ENCODE measurements at regions not wholly inside any gene's neighbourhood (a gene's known extent, or its start where the extent isn't known, plus 50 kb on each side); places are given as distances from the start of the nearest gene placed in this dataset.

DNA sequence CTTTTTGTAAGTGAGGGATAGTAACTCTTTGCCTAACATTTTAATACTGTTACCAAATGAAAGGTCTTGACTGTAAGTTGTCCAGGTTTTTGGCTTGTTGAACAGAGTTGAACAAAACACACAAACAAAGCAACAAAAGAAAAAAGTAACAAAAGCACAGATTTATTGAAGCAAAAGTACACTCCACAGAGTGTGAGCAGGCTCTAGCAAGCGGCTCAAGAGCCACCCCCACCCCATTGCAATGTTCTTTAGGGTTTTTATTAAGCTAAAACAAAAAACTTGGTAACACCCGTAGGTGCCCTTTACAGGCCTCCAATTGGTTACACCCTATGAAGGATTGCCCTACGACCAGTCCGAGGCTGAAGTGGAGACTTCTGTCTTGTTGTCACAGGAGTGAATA is 197.4 kb upstream of the MAP3K1 start:
- DNase-seq, result no peak

GRCh38 chr5:56616454-56617160 is 198.7 kb upstream of the MAP3K1 start:
- no peak for DNase-seq

DNA sequence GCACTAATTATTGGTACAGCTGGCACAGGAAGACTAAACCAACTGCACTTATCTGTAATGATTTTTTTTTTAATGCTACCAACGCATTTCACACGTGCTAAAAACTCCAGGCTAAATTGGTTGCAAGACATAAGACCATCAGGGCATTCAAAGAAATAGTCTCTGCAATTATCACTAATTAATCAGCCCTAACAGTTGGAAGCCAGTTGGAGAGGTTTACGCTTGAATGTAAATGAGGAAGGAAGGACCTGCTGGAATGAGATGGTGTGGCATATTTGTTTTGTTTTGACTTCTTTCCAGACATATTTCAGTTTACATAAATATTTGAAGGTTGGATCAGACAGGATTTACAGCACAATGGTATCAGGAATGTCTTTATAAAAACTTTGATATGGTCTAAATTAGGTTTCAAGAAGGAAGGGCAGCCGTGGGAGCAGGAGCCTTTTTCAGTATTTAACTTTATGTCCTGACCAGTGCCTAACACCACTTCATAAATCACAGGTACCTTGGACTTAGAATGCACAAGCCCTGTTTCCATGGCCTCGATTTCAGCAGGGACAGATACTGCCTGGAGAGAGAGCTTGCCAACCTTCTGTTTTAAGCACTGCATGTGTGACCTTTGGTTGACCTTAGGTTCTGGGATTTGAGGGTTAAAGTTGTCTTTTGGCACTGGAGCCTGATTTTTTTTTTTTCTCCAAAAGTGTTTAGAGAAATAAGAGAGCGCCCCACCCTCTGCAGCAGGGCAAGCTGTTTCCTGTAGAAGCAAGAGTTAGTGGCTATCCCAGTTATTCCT is 199.8 kb upstream of the MAP3K1 start:
- DNase-seq, result peak; percentile 32

DNA sequence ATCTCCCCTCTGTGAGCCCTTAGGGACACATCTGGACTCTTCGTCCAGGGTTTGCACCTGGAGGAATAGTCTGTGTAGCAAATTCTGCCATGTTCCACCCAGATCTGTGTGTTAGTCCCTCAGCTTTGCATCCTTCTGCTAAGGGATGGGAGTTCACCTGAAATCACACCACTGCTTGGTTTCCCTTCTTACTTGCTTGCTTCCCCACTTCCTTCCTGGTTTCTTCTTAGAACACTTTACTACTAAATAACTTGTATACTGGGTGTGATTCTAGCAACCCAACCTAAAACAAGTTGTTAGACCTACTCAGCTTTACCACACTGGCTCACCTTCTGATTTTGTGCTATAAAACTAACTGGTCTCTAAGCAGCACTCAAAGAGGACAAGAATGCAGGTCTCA is 202.6 kb upstream of the MAP3K1 start:
- no peak for DNase-seq

GRCh38 chr5:56612353-56612752 is 203.0 kb upstream of the MAP3K1 start:
- DNase-seq, result no peak

DNA sequence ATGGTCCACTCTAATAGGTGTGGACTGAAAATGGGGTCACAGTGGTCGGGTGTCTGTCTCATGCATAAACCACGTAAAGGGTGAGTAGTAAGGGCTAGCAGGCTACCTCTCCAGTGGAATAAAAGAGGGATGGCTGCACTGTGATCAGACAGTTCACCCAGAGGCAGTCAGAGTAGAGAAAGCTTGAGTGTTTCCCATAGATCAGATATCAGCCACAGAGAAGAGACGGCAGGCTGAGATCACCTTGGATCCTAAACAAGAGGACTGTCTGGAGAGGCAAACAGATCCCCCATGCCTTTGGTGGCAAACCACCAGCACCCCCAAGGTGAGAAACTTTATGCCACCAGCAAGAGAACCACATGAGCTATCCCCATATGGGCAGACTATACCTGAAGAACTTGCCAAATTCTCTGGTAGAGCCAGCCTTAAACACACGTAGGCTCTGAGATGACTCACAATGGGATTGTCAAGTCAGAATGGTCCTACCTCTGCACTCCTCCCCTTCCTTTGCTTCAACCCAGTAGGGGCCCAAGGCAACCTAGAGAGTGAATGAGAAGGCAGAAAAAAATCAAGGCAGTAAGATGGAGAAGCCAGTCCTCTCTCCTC is 205.2 kb upstream of the MAP3K1 start:
- no peak for DNase-seq

- no peak for DNase-seq
Measured at GRCh38 chr5:56608217-56608925, 207.0 kb upstream of the MAP3K1 start.

DNA sequence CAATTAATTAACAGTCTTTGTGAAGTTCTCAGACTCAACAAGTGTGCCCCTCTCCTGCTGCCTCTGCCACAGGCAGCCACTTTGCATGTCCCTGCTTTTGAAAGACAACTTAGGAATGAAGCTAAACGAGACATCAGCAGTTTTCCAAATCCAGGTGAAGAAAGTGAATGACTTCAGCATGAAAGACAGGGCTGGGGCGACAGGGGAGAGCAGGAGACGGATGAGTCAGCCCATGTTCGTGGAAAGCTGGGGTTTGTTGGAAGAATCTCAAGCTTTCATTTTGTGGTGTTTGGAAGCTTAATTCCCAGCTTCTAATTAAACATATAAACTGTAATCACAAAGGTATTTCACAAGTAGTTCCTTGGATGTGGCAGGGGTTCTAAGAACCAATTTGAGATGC is 207.8 kb upstream of the MAP3K1 start:
- DNase-seq, result no peak

DNA sequence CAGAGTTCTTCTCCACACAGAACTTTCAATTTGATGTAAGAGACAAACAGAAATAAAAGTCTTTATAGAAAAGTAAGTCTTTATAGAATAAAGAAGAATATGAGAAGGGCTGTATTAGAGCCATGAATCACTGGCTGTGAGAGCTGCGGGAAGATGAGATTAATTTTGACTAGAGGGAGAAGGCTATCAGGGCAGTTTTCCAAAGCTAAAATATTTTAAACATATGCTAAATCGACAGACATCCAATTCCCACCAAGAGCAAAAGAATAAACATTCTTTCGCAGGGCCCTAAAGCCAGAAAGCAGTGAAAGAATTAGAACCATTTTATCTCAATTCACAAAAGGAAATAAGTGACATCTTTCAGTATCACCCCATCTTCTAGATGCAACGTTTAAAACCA is 208.3 kb upstream of the MAP3K1 start:
- no peak for DNase-seq

DNA sequence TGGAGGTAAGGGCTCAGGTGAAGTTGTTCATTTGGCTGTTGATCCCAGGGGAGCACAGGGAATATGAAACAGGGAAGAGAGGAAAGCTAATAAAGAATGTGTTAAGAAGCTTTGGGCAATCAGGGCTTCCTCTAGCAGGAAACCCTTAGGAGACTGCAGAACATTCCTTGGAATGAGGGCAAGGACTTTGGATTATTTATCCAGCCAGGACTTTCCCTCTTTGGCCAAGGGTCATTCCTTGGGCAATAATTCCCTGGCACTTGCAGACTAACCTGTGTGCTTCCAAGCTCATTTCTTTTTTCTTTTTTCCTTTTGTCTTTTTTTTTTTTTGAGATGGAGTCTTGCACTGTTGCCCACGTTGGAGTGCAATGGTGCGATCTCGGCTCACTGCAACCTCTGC is 209.2 kb upstream of the MAP3K1 start:
- no peak for DNase-seq

DNA sequence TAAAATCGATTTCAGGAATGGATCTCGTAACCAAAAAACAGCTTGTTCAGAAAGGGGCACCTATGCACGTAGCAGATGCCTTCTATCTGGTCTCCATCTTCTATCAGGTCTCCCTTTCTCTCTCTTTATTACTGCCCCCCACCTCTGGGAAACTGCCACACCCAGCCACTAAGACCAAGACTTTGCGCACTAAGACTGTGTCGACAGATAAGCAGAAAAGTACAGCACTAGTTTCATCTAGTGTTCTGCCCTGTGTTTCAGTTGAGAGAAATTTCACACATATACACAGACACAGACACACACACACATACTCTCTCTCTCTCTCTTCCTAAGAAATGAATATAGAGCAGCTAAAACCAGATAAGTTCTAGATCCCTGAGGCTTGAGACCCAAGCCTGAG is 210.1 kb upstream of the MAP3K1 start:
- DNase-seq, result no peak

DNA sequence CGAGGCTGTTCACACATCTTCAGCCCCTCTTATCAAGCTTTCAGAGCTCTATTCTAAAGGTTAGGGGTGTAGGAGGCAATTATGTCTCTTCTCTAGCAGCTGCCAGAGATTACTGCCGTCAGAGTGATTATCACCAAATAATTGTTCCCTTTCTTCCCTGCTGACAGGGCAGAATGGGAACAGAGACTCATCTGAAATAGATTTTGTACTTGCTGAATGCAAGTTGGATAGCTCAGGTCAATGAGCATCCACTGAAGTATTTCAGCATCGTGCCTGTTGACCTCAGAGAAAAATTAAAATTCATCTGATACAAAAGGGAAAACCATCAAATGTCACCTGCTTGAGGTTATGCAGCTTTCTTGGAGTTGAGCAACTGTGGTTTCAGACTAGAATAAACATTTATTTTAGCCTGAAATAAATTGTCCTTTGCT is 213.7 kb upstream of the MAP3K1 start:
- no peak for DNase-seq

GRCh38 chr5:56598941-56599340 is 216.4 kb upstream of the MAP3K1 start:
- DNase-seq, result no peak

DNA sequence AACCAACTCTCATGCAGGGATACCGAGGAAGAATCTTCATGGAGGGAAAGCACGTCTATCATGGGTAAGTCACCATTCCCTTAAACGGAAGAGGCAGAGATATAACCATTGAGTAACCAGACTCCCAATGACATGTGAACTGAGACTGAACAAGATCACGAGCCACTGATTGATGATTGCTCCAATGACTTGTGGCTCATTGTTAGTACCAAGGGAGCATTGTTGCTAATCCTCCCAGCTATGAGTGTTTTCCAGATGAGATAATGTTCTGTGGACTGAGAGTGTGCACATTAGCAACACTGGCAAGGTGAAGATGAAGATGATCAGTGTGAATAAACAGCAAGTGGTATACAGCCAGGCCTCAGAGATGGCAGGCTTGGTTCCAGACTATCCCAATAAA is 219.2 kb upstream of the MAP3K1 start:
- no peak for DNase-seq

- DNase-seq, result no peak
Measured at GRCh38 chr5:56595566-56595965, 219.8 kb upstream of the MAP3K1 start.

DNA sequence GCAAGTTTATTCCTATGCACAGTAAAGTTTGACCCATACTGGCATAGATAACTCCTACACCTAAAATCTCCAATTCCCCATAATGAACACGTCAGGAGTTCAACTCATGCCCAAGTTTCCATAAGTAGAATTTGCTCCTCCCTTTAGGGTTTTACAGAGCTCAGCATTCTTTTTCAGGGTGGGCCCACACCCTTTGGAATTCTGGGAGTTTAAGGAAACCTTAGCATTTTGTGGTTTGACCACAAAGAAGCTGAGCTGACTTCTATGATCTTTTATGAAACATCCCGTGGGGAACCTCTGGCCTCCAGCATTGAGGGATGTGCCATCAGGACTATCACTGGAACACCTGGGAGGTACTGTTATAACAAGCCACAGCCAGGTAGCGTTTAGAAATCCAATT is 220.6 kb upstream of the MAP3K1 start:
- DNase-seq, result no peak

- DNase-seq, result no peak
Measured at GRCh38 chr5:56591081-56591480, 224.3 kb upstream of the MAP3K1 start.

DNA sequence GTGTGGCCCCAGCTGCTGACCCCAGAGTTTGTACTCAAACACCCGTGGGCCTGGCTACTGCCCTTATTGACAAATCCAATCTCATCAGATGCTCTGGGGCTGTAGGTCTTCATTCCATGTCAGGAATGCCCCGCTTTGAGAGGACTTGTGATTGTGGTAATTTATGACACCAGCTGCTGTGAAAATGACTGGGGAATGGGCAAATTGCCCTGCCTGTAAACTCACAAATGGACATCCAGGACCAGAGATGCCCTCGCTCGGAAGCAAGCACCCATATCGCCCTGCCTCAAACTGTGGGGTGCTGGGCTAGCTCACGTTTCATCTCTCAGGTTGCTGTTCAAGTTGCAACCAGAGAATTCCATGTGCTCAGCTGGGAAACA is 225.9 kb upstream of the MAP3K1 start:
- DNase-seq, result no peak

GRCh38 chr5:56588636-56589480 is 226.5 kb upstream of the MAP3K1 start:
- no peak for DNase-seq

GRCh38 chr5:56588131-56588487 is 227.2 kb upstream of the MAP3K1 start:
- no peak for DNase-seq

DNA sequence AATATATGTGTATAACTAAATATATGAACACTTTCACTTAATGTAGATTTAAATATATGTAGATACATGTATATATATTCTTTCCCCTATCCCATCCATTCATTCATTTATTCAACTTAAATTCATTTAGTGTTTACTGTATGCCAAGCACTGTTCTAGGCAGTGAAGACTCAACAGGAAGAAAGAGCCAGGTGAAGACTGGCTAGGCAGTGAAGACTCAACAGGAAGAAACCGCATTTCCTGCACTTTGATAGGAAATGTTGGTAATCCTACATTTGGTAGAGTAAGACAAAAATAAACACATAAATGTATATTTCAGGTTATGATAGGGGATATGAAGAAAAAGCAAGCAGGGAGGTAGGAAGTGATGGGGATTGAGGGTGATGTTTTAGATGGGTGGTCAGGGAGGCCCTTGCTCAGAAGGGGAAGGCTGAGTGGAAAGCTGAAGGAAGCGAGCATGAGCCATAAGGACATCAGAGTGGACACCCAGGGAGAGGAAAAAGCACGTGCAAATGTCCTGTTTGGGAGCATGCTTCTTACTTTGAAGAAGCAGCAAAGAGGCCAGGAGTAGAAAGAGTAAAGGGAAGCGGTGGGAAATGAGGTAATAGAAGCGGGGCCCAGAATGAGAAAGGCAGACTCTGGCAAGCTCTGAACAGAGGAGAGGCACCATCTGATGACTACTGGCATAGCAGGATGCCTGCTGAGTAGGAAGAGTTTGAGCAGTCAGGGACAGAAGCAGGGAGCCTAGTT is 227.8 kb upstream of the MAP3K1 start:
- no peak for DNase-seq
